Hypothalamus (tissue), 51 donors: ENCODE measurements at regions not wholly inside any gene's neighbourhood (a gene's known extent, or its start where the extent isn't known, plus 50 kb on each side); places are given as distances from the start of the nearest gene placed in this dataset.

Experiments
- DNase-seq, 51 donors: peaks; one replicate each; lab custom pipeline; 2025; lab: John Stamatoyannopoulos, UW

DNA sequence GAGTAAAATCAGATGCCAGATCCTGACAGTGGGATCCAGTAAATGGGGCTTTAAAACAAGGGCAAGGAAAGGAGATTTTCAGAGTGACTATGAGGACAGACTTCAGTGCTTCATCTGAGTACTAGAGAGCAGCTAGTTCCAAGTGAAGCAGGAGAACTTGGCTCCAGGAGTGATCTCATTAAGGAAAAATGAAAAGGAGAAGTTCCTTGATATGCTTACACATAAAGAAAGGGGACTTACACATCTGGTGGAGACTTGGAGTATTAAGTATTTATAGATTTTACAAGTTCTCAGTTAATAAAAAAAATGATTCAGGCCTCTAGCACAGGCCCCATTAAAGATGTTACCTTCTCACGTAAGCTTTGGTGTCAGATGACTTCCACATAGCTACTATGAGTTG is 105.8 kb downstream of the ICOS start:
- no peak for DNase-seq

DNA sequence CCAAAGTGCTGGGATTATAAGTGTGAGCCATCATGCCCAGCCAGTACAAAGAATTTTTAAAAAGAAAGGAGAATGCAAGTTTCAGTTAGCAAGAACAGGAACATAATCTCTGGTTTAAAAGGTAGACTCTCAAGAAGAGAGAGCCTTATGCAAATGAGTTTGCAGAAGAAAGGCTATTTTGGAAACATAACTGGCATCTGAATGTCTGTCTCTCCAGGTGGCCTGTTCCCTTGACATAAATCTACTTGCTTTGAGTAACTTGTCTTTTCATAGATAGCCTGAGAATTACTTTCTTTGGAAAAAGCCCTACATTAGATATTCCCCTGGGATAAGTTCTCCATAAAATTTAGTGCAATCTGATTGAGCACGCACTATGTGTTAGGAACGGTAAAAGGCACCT is 109.6 kb downstream of the ICOS start:
- DNase-seq, result no peak

GRCh38 chr2:204049635-204050034 is 113.1 kb downstream of the ICOS start:
- DNase-seq, result no peak

- DNase-seq, result no peak
Measured at GRCh38 chr2:204050681-204051080, 114.1 kb downstream of the ICOS start.

DNA sequence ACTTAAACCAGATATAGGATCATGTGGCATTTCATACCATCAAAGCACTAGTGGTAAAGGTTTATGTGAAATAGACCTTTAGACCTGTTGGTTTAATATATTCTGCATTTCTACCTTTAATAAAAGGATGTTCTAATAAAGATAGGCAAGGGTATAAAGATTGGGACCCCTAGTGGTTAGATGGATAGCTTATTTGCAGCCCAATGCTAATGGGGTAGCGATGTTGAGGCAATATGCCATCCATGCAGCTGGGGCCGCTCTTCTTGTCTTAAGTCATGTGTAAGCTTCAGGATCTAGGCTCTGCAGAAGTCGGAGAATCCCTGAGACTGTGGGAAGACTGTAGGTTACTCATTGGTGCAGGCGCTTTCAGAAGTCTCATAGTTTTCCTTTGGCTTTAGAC is 114.9 kb downstream of the ICOS start:
- no peak for DNase-seq

- no peak for DNase-seq
Measured at GRCh38 chr2:204051984-204052556, 115.5 kb downstream of the ICOS start.

DNA sequence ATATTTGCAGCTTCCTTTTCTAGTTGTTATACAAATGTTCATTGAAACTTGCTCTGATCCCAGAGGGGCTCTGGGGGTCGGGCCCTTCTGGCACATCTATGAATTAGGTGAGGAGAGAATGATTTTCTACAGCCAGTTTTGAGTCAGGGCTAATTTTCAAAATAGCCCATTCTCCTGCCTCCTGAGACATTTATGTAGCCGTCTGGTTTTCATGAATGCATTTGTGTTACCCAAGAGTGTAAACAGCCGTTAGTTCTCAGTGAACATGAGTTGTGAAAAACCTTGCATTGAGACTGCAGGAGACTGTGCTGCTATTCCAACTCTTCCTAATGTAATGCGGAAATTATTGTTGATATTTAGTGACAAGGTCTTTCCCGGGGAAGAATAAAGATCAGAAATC is 122.5 kb downstream of the ICOS start:
- DNase-seq, result no peak

DNA sequence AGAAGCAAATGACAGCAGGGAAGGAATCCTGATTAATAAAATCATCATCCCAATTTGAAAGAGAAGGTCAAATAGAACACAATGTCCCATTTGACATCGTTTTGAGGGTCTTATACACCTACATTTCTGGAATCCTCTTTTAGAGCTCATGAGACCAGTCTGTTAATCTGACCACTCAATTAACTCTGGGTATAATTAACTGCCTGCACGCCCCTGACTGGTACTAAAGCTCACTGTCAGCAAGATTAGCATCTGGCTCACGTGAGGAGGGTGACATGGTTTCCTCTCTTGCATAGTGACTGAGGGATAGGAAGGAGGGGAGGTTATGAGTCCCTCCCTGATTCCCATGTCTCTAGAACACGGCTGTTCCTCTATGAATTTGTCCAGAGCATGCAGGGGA is 124.3 kb downstream of the ICOS start:
- no peak for DNase-seq

DNA sequence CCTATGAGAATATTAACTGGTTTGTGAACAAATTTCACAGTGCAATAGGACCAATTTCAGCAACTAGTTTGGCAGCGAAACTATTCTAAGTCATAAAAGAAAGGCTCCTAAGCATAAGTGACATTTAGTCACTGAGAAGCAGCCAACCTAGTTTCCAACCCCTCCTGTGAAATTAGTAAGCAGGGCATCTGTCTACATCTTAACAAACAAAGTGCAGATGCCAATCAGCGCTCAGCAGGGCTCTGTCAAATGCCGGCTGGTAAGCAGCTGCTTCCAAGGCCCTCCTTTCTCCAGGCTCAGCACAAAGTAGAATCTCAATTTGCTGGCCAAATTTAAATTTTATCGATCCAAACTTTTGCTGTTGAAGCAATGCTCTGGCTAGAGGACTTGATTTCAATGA is 124.7 kb downstream of the ICOS start:
- no peak for DNase-seq

GRCh38 chr2:204064119-204064518 is 127.6 kb downstream of the ICOS start:
- DNase-seq, result no peak

DNA sequence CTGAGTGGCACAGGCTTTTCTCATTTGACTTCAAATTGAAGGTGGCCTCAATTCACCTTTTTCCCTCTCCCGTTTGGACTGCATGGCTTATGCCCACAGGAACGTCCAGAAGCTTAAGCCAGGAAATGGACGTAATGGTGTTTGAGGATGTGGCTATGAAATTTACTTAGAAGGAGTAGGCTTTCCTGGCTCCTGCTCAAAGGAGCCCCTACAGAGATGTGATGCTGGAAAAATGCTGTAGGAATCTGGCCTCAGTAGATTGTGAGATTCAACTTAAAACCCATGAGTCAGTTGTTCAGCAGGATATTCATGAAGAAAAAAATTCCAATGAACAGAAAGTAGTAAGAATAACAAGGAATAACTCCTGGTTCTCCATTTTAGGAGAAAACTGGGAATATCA is 129.0 kb downstream of the ICOS start:
- DNase-seq, result no peak

DNA sequence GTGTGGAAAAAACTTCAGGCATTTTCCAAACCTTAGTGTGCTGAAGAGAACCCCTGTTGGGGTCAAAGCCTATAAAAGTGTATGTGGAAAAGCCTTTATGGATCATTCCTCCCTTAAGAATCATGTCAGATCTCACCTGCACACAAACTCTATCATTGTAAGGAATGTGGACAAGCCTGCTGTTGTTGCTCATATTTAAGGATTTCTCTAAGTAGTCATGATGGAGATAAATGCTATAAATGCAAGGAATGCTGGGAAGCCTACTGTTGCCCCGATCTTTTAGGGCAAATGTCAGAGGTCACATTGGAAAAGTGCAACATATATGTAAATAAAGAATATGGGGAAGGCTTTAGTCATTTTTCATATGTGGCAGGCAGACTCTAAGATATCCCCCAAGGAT is 129.5 kb downstream of the ICOS start:
- DNase-seq, result no peak

GRCh38 chr2:204069804-204070203 is 133.2 kb downstream of the ICOS start:
- no peak for DNase-seq

DNA sequence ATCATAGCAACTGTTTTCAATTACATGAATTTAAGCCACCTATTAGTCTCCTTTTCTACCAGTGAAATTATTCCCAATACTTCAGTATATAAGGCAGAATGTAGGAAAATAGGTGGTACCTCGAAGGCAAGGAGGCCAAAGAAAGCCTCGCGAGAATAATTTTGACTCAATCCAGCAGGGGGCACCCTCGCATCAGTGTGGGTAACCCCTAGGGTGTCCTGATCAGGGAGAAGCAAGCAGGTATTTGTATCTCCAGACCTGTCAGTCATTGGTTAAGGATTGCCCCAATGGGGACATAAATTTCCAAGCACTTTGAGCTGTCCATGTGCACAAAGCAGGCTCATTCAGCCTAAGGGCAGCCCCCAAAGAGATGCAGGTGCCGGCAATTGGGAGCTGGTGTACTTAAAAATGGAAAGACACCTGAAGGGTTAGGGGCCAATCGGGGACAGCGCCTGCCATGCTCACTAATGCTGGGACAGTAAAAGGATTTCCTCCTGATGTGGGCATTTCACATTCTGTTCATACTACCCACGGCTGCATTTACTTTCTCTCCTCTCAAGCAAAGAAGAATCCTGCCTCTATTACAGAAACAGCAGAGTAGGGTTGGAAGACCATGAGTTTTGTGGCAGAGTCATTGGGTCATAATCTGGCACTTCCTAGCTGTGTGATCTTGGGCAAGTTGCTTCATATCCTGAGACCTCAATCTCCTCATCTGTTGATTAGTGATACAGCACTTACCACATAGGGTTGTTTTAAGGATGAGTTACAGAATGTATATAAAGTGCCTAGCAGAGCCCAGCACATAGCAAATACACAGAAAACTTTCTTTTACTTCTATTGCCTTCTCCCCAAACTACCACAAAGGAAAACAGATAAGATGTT is 136.1 kb downstream of the ICOS start:
- DNase-seq, result peak in 11 of 51 donors; percentile 1 to 38 (median 6)

DNA sequence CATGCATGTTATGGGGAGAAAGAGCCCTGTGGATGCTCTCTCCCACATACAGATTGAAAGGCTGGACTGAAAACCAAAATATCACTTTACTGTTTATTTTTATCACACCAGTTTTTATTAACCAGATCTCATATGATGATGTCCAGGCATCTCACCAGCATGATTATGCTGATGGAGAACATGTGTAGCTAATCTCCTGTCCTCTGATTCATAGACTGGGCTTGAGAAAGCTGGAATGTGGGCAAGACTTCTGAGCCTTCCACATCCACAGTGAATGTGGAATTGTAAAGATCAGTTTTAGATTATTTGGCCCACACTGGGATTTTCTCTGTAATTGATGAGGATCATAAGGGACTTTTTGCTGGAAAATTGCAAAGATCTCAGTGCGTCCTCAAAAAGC is 137.9 kb downstream of the ICOS start:
- no peak for DNase-seq

GRCh38 chr2:204078003-204078698 is 141.6 kb downstream of the ICOS start:
- DNase-seq, result no peak

GRCh38 chr2:204081487-204082425 is 145.2 kb downstream of the ICOS start:
- no peak for DNase-seq

GRCh38 chr2:204086167-204086566 is 149.6 kb downstream of the ICOS start:
- no peak for DNase-seq

DNA sequence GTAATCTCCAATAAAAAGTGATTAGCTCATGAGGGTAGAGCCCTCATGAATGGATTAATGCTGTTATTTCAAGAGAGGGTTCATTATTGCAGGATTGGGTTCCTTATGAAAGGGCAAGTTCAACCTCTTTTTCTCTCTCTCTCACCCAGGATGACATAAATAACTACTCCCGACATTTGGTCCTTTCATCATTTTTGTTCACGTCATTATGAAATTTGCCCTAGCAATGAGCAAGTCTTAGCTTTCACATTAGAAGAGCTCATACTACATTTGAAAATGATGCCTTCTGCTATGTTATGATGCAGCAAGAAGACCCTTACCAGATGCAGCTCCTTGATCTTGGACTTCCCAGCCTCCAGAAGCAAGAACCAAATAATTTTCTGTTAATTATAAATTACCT is 152.5 kb downstream of the ICOS start:
- DNase-seq, result no peak

- DNase-seq, result no peak
Measured at GRCh38 chr2:204089574-204089973, 153.0 kb downstream of the ICOS start.

- DNase-seq, result no peak
Measured at GRCh38 chr2:204090021-204090420, 153.5 kb downstream of the ICOS start.
